OCI-LY7 (cell line): ENCODE measurements at regions not wholly inside any gene's neighbourhood (a gene's known extent, or its start where the extent isn't known, plus 50 kb on each side); places are given as distances from the start of the nearest gene placed in this dataset.

Experiments used
- BruUV-seq: library from RNA; stranded (reverse); fragments of 400-500 nt; replicated peaks from 2 replicates; lab custom pipeline; 2021; lab: Mats Ljungman, UMichigan
- CTCF ChIA-PET: fragments of 300-600 bp; sonication (Branson Sonifier 250); formaldehyde crosslinking; loops from one replicate; lab custom pipeline; 2022; ENCODE audit warnings: antibody characterized with exemption; ENCODE audit not compliant: unreplicated experiment; lab: Charles Lee
- POLR2A ChIA-PET: fragments of 300-600 bp; sonication (Branson Sonifier 250); formaldehyde crosslinking; loops from one replicate; lab custom pipeline; 2022; ENCODE audit warnings: antibody characterized with exemption; lab: Charles Lee
- DNase-seq: peaks from one replicate; pipeline ENCODE4 v3.0.0-alpha.2; 2015; ENCODE audit warnings: low spot score
- H2AFZ ChIP-seq: fragments of 200-600 bp; sonication (generic), shearing (Covaris generic); 2 replicates; pipeline ENCODE4 v1.6.1; 2014; ENCODE audit warnings: mild to moderate bottlenecking, antibody characterized with exemption, low read length, moderate library complexity
- H3K27ac ChIP-seq: fragments of 200-600 bp; sonication (generic); 2 replicates; pipeline ENCODE4 v1.5.1; 2014; ENCODE audit warnings: mixed run types, low read depth, mild to moderate bottlenecking, moderate library complexity, low read length, inconsistent platforms; ENCODE audit not compliant: poor library complexity, severe bottlenecking
- H3K36me3 ChIP-seq: fragments of 200-600 bp; sonication (generic); 2 replicates; pipeline ENCODE4 v1.6.1; 2014; ENCODE audit warnings: mild to moderate bottlenecking, antibody characterized with exemption, low read length, moderate library complexity, mixed read lengths; ENCODE audit not compliant: insufficient read depth
- H3K4me1 ChIP-seq: fragments of 200-600 bp; sonication (generic); 2 replicates; pipeline ENCODE4 v1.5.1; 2014; ENCODE audit warnings: mild to moderate bottlenecking, low read length; ENCODE audit not compliant: insufficient read depth, poor library complexity, severe bottlenecking
- H3K4me2 ChIP-seq: fragments of 200-600 bp; sonication (generic); 2 replicates; pipeline ENCODE4 v1.6.1; 2014; ENCODE audit warnings: mild to moderate bottlenecking, low read length
- H3K4me3 ChIP-seq: fragments of 200-600 bp; sonication (generic); 2 replicates; pipeline ENCODE4 v1.5.1; 2014; ENCODE audit warnings: mild to moderate bottlenecking, low read depth, low read length; ENCODE audit not compliant: poor library complexity, severe bottlenecking
- H3K79me2 ChIP-seq: fragments of 200-600 bp; sonication (generic); 2 replicates; pipeline ENCODE4 v1.6.1; 2016; ENCODE audit warnings: low read depth, mild to moderate bottlenecking, low read length, moderate library complexity, mixed read lengths; ENCODE audit not compliant: insufficient read depth
- H3K9me2 ChIP-seq: fragments of 200-600 bp; sonication (generic); 2 replicates; pipeline ENCODE4 v1.6.1; 2016; ENCODE audit warnings: mild to moderate bottlenecking, low read length, mixed read lengths; ENCODE audit not compliant: insufficient read depth
- H3K9me3 ChIP-seq: fragments of 200-600 bp; sonication (generic); 2 replicates; pipeline ENCODE4 v1.6.1; 2014; ENCODE audit warnings: mild to moderate bottlenecking, mixed run types, low read length, mixed read lengths
- H4K20me1 ChIP-seq: fragments of 200-600 bp; sonication (generic); 2 replicates; pipeline ENCODE4 v1.6.1; 2014; ENCODE audit warnings: mild to moderate bottlenecking, antibody characterized with exemption, low read length, moderate library complexity, mixed read lengths; ENCODE audit not compliant: insufficient read depth
- EZH2phosphoT487 ChIP-seq: fragments of 200-600 bp; sonication (generic); IDR thresholded peaks from 2 replicates; pipeline ENCODE4 v1.6.1; 2018; ENCODE audit warnings: low read depth, borderline replicate concordance, mild to moderate bottlenecking, mixed run types, antibody characterized with exemption, low read length, moderate library complexity, mixed read lengths
- intact Hi-C: fragments of 100-400 bp; cut with micrococcal nuclease; formaldehyde crosslinking; loops from one replicate; pipeline ENCODE4 v1.10.0; 2022; ENCODE audit not compliant: unreplicated experiment
- TF ChIP-seq, protein P1 (sequence below): fragments of 200-600 bp; sonication (generic); conservative IDR thresholded peaks from 2 replicates; pipeline ENCODE4 v1.5.1; 2014; ENCODE audit warnings: mild to moderate bottlenecking, antibody characterized with exemption, low read length, moderate library complexity, mixed read lengths

DNA sequence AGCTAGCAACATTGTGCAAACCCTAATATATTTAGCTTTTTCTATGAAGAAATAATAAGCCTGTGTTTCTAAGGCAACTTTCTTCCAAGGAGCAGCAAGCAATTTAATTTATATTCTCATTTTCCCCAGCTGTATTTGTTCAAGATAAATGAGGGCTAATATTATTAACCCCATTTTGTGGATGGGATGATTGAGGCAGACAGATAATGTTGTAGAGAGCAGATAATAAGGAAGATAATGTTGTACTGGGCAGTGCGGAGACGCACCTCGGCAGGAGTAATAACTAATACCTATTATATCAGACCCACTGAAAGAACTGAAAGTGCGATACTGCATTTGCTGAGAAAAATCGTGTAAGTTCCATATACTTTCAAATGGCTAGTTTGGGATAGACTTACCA lies 344.1 kb upstream of the FANCL start:
- Histone ChIP-seq H2AFZ (no peak overlapping the region), H3K4me2 (no peak overlapping the region), H3K4me1 (no peaks in the 10 kb centered on the region), H3K27ac (no peak overlapping the region), H3K9me2 (no peaks in the 10 kb centered on the region), H4K20me1 (no peaks in the 10 kb centered on the region), H3K4me3 (no peak overlapping the region), H3K9me3 (no peaks in the 10 kb centered on the region), H3K79me2 (no peaks in the 10 kb centered on the region), H3K36me3 (no peaks in the 10 kb centered on the region)
- ChIA-PET CTCF (no interaction called here), POLR2A (interaction anchor here (0.6 kb wide), 1 partner anchor 1950 kb away, joined by 3 read pairs; no protein-coding TSS in a partner anchor)
- DNase-seq: no peak
- TF ChIP-seq, protein P1, sequence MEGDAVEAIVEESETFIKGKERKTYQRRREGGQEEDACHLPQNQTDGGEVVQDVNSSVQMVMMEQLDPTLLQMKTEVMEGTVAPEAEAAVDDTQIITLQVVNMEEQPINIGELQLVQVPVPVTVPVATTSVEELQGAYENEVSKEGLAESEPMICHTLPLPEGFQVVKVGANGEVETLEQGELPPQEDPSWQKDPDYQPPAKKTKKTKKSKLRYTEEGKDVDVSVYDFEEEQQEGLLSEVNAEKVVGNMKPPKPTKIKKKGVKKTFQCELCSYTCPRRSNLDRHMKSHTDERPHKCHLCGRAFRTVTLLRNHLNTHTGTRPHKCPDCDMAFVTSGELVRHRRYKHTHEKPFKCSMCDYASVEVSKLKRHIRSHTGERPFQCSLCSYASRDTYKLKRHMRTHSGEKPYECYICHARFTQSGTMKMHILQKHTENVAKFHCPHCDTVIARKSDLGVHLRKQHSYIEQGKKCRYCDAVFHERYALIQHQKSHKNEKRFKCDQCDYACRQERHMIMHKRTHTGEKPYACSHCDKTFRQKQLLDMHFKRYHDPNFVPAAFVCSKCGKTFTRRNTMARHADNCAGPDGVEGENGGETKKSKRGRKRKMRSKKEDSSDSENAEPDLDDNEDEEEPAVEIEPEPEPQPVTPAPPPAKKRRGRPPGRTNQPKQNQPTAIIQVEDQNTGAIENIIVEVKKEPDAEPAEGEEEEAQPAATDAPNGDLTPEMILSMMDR: no peak
- TF ChIP-seq EZH2phosphoT487: no peak
- intact Hi-C loops: no loop called here
- no TSS peak for BruUV-seq

DNA sequence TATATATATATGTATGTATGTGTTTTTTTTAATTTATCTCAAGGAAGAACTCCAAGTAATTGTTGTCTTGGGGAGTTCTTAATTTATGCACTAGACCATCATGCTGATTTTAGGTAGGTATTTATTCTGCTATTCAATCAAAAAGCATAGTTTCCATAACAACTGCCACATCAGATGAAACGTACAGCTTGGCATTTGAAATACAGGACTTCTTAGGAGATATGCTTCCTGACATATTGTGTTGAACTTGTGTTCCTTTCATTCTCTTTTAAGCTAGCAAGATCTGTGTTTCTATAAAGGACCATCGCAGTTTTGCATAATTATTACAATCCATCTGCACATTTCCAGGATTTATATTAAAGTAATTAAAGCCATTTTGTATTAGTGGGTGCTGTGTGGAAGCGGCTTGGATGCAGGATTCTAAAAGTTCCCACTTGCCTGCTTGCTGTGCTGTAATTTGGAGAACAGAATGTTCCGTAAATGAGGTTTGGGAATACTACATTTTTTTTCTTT lies 343.5 kb upstream of the FANCL start:
- BruUV-seq: no TSS peak

DNA sequence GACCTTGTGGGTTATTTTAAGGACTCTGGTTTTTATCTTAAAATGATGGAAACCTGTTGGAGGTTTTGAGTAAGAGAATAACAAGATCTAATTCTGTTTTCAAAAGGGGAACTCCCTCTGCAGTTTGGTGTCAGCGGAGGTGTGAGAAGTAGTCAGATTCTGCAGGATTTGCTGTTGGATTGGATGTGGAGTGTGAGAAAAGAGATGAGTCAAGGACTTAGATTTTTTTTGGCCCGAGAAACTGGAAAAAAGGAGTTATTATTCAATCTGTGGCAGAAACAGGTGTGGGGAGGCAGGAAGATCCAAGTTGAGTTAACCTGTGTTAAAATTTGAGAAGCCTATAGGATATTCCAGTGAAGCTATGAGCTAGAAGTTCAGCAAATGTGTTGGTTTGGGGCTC lies 337.2 kb upstream of the FANCL start:
- H3K36me3 ChIP-seq: no peaks in the 10 kb centered on the region
- no TSS peak for BruUV-seq
- no peaks in the 10 kb centered on the region for H3K9me2 ChIP-seq
- H3K4me3 ChIP-seq: no peak overlapping the region
- no peaks in the 10 kb centered on the region for H4K20me1 ChIP-seq
- POLR2A ChIA-PET: no interaction called here
- no peak overlapping the region for H3K27ac ChIP-seq
- H3K9me3 ChIP-seq: no peaks in the 10 kb centered on the region
- no peaks in the 10 kb centered on the region for H3K79me2 ChIP-seq
- intact Hi-C loops: no loop called here
- no peak for DNase-seq
- TF ChIP-seq, protein P1: no peak
- TF ChIP-seq EZH2phosphoT487: no peak
- CTCF ChIA-PET: no interaction called here
- no peaks in the 10 kb centered on the region for H3K4me1 ChIP-seq
- no peak overlapping the region for H3K4me2 ChIP-seq
- no peak overlapping the region for H2AFZ ChIP-seq

More for the DNA sequence above, 343.5 kb upstream of the FANCL start:
- no peaks in the 10 kb centered on the region for H3K4me1 ChIP-seq
- TF ChIP-seq, protein P1: no peak
- no peak for TF ChIP-seq EZH2phosphoT487
- no peak overlapping the region for H3K27ac ChIP-seq
- no peaks in the 10 kb centered on the region for H3K9me2 ChIP-seq
- intact Hi-C loops: no loop called here
- H3K79me2 ChIP-seq: no peaks in the 10 kb centered on the region
- H2AFZ ChIP-seq: no peak overlapping the region
- no peak overlapping the region for H3K4me2 ChIP-seq
- no peaks in the 10 kb centered on the region for H3K9me3 ChIP-seq
- CTCF ChIA-PET: no interaction called here
- no peak overlapping the region for H3K4me3 ChIP-seq
- DNase-seq: no peak
- POLR2A ChIA-PET: interaction anchor here (0.6 to 0.7 kb wide), 2 partner anchors 864 to 1951 kb away, joined by 3 to 8 read pairs; no protein-coding TSS in a partner anchor
- no peaks in the 10 kb centered on the region for H3K36me3 ChIP-seq
- H4K20me1 ChIP-seq: no peaks in the 10 kb centered on the region
